ENCODE measurements at regions not wholly inside any gene's neighbourhood (a gene's known extent, or its start where the extent isn't known, plus 50 kb on each side); places are given as distances from the start of the nearest gene placed in this dataset.

GRCh38 chr3:101099791-101100190 is 106.6 kb upstream of the ABI3BP start:
- BruUV-seq (replicated peaks), result no TSS peak
- no peaks in the 10 kb centered on the region for H3K27me3 ChIP-seq (replicated peaks; ENCODE audit: control insufficient read depth, insufficient read depth, low read length)
- TF ChIP-seq CTCF (IDR thresholded peaks at IDR 0.05; ENCODE audit: insufficient read depth in 1 of 2, low read depth in 1 of 2, low read length in 1 of 2, severe bottlenecking in 1 of 2, unreplicated experiment in 1 of 2), result no peak
- H3K4me1 ChIP-seq, result no peaks in the 10 kb centered on the region
- ChIA-PET CTCF (no interaction called here), POLR2A (no interaction called here)
- no peak overlapping the region for H3K4me3 ChIP-seq (ENCODE audit: low read depth, low read length)
- no peaks in the 10 kb centered on the region for H3K36me3 Mint-ChIP-seq (ENCODE audit: insufficient read depth, unreplicated experiment)
- H3K4me3 Mint-ChIP-seq (ENCODE audit: unreplicated experiment), result no peak overlapping the region
- H3K36me3 ChIP-seq (ENCODE audit: control insufficient read depth, insufficient read depth, low read length), result no peaks in the 10 kb centered on the region
- no peaks in the 10 kb centered on the region for H3K9me3 ChIP-seq
- peaks cover 4% of the 10 kb centered on the region for H3K27me3 Mint-ChIP-seq (ENCODE audit: insufficient read depth, unreplicated experiment)
- H3K27ac Mint-ChIP-seq (ENCODE audit: unreplicated experiment), result no peak overlapping the region
- H3K4me1 Mint-ChIP-seq (ENCODE audit: low read depth, unreplicated experiment), result no peaks in the 10 kb centered on the region
- DNase-seq, result no peak
- H3K9me3 Mint-ChIP-seq (ENCODE audit: unreplicated experiment), result no peaks in the 10 kb centered on the region
- intact Hi-C loops (cut with micrococcal nuclease; ENCODE audit: unreplicated experiment), result no loop called here

- no peaks in the 10 kb centered on the region for H3K9me3 Mint-ChIP-seq (ENCODE audit: unreplicated experiment)
- Histone ChIP-seq H3K9me3 (no peaks in the 10 kb centered on the region), H3K27me3 (replicated peaks; ENCODE audit: control insufficient read depth, insufficient read depth, low read length) (no peaks in the 10 kb centered on the region), H3K36me3 (ENCODE audit: control insufficient read depth, insufficient read depth, low read length) (no peaks in the 10 kb centered on the region), H3K4me1 (no peaks in the 10 kb centered on the region), H3K4me3 (ENCODE audit: low read depth, low read length) (no peak overlapping the region)
- peaks cover 4% of the 10 kb centered on the region for H3K27me3 Mint-ChIP-seq (ENCODE audit: insufficient read depth, unreplicated experiment)
- no TSS peak for BruUV-seq (replicated peaks)
- DNase-seq, result no peak
- no peaks in the 10 kb centered on the region for H3K36me3 Mint-ChIP-seq (ENCODE audit: insufficient read depth, unreplicated experiment)
- TF ChIP-seq CTCF (IDR thresholded peaks at IDR 0.05; ENCODE audit: insufficient read depth in 1 of 2, low read depth in 1 of 2, low read length in 1 of 2, severe bottlenecking in 1 of 2, unreplicated experiment in 1 of 2), result no peak
- H3K27ac Mint-ChIP-seq (ENCODE audit: unreplicated experiment), result no peak overlapping the region
- no peaks in the 10 kb centered on the region for H3K4me1 Mint-ChIP-seq (ENCODE audit: low read depth, unreplicated experiment)
- no peak overlapping the region for H3K4me3 Mint-ChIP-seq (ENCODE audit: unreplicated experiment)
- ChIA-PET POLR2A (no interaction called here), CTCF (no interaction called here)
- intact Hi-C loops (cut with micrococcal nuclease; ENCODE audit: unreplicated experiment), result no loop called here
Observed at GRCh38 chr3:101096444-101096843, 103.2 kb upstream of the ABI3BP start.

- H3K36me3 ChIP-seq (ENCODE audit: control insufficient read depth, insufficient read depth, low read length), result no peaks in the 10 kb centered on the region
- Mint-ChIP-seq H3K4me3 (ENCODE audit: unreplicated experiment) (no peak overlapping the region), H3K27ac (ENCODE audit: unreplicated experiment) (no peak overlapping the region), H3K27me3 (ENCODE audit: insufficient read depth, unreplicated experiment) (peaks cover 4% of the 10 kb centered on the region), H3K9me3 (ENCODE audit: unreplicated experiment) (no peaks in the 10 kb centered on the region), H3K36me3 (ENCODE audit: insufficient read depth, unreplicated experiment) (no peaks in the 10 kb centered on the region), H3K4me1 (ENCODE audit: low read depth, unreplicated experiment) (no peaks in the 10 kb centered on the region)
- DNase-seq, result no peak
- H3K4me3 ChIP-seq (ENCODE audit: low read depth, low read length), result no peak overlapping the region
- H3K4me1 ChIP-seq, result no peaks in the 10 kb centered on the region
- intact Hi-C loops (cut with micrococcal nuclease; ENCODE audit: unreplicated experiment), result no loop called here
- ChIA-PET CTCF (no interaction called here), POLR2A (no interaction called here)
- no peaks in the 10 kb centered on the region for H3K9me3 ChIP-seq
- H3K27me3 ChIP-seq (replicated peaks; ENCODE audit: control insufficient read depth, insufficient read depth, low read length), result no peaks in the 10 kb centered on the region
- BruUV-seq (replicated peaks), result no TSS peak
- no peak for TF ChIP-seq CTCF (IDR thresholded peaks at IDR 0.05; ENCODE audit: insufficient read depth in 1 of 2, low read depth in 1 of 2, low read length in 1 of 2, severe bottlenecking in 1 of 2, unreplicated experiment in 1 of 2)
Observed at GRCh38 chr3:101095693-101096430, 102.6 kb upstream of the ABI3BP start.

Data from Caco-2 (cell line).